ENCODE measurements at regions not wholly inside any gene's neighbourhood (a gene's known extent, or its start where the extent isn't known, plus 50 kb on each side); places are given as distances from the start of the nearest gene placed in this dataset.

DNA sequence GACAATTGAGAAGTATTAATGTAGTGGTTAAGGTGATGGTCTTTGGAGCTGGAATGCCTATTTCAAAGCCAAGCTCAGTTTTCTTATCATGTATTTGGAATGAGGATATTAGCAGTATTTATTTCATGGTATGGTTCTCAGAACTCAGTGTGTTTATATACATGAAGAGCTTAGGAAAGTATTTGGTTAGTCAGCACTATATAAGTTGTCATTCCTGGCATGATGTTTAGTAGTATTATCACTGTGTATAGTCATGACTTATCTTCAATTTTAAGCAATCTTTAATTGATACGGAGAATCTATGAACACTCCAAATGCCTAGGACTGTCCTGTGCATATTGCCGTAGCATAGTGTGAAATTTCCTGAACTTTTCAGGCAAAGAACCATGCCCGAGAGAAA, 501.9 kb upstream of the USP24 start:
- no peaks in the 10 kb centered on the region for H3F3A ChIP-seq (ENCODE audit: low read depth)
- H4K20me1 ChIP-seq (ENCODE audit: insufficient read depth, low read length, poor library complexity, severe bottlenecking), result no peaks in the 10 kb centered on the region
- TF ChIP-seq, protein P1, sequence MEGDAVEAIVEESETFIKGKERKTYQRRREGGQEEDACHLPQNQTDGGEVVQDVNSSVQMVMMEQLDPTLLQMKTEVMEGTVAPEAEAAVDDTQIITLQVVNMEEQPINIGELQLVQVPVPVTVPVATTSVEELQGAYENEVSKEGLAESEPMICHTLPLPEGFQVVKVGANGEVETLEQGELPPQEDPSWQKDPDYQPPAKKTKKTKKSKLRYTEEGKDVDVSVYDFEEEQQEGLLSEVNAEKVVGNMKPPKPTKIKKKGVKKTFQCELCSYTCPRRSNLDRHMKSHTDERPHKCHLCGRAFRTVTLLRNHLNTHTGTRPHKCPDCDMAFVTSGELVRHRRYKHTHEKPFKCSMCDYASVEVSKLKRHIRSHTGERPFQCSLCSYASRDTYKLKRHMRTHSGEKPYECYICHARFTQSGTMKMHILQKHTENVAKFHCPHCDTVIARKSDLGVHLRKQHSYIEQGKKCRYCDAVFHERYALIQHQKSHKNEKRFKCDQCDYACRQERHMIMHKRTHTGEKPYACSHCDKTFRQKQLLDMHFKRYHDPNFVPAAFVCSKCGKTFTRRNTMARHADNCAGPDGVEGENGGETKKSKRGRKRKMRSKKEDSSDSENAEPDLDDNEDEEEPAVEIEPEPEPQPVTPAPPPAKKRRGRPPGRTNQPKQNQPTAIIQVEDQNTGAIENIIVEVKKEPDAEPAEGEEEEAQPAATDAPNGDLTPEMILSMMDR (conservative IDR thresholded peaks at IDR 0.05; ENCODE audit: low read length), result no peak
- no peak for TF ChIP-seq EZH2phosphoT487 (IDR thresholded peaks at IDR 0.05; ENCODE audit: borderline replicate concordance)
- H3K4me3 ChIP-seq (ENCODE audit: low read length, poor library complexity, severe bottlenecking), result no peak overlapping the region
- H3K4me2 ChIP-seq (ENCODE audit: low read depth, low read length, poor library complexity, severe bottlenecking), result no peak overlapping the region
- no peak overlapping the region for H3K9ac ChIP-seq (ENCODE audit: low read depth, low read length, poor library complexity, severe bottlenecking)
- no peaks in the 10 kb centered on the region for H3K4me1 ChIP-seq (ENCODE audit: insufficient read depth, low read length, poor library complexity, severe bottlenecking)
- H3K79me2 ChIP-seq (ENCODE audit: insufficient read depth, low read length), result no peaks in the 10 kb centered on the region
- no peaks in the 10 kb centered on the region for H3K9me3 ChIP-seq (ENCODE audit: insufficient read depth, low read depth, low read length)
- H3K27me3 ChIP-seq (ENCODE audit: insufficient read depth, low read length, poor library complexity, severe bottlenecking), result no peaks in the 10 kb centered on the region
- H3K36me3 ChIP-seq (ENCODE audit: insufficient read depth, low read length), result no peaks in the 10 kb centered on the region
- H3K9me2 ChIP-seq (replicated peaks; ENCODE audit: low read depth, low read length), result no peaks in the 10 kb centered on the region
- H2AFZ ChIP-seq (ENCODE audit: low read length), result no peak overlapping the region

DNA sequence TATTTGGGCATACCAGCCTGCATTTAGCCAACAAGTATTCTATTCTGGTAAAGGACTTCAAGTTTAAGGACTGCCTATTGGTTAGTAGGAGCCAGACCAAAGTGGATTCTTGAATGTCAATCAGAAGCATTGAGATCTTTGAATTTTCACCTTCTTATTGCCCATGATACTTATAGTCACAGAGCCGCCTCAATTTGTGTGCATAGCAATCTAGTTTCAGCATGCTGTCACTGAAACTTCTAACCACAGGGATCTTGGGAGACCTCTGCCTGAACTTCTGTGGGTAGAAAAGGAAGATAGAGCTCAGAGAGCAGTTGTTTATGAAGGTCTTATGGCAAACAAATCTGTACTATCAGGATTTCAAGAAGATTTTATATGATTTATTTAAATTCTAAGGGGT, 501.4 kb upstream of the USP24 start:
- Histone ChIP-seq H3F3A (ENCODE audit: low read depth) (no peaks in the 10 kb centered on the region), H3K4me1 (ENCODE audit: insufficient read depth, low read length, poor library complexity, severe bottlenecking) (no peaks in the 10 kb centered on the region), H3K4me2 (ENCODE audit: low read depth, low read length, poor library complexity, severe bottlenecking) (no peak overlapping the region), H3K27me3 (ENCODE audit: insufficient read depth, low read length, poor library complexity, severe bottlenecking) (no peaks in the 10 kb centered on the region), H3K36me3 (ENCODE audit: insufficient read depth, low read length) (no peaks in the 10 kb centered on the region), H3K4me3 (ENCODE audit: low read length, poor library complexity, severe bottlenecking) (no peak overlapping the region), H4K20me1 (ENCODE audit: insufficient read depth, low read length, poor library complexity, severe bottlenecking) (no peaks in the 10 kb centered on the region), H3K79me2 (ENCODE audit: insufficient read depth, low read length) (no peaks in the 10 kb centered on the region), H3K9ac (ENCODE audit: low read depth, low read length, poor library complexity, severe bottlenecking) (no peak overlapping the region), H3K9me2 (replicated peaks; ENCODE audit: low read depth, low read length) (no peaks in the 10 kb centered on the region), H3K9me3 (ENCODE audit: insufficient read depth, low read depth, low read length) (no peaks in the 10 kb centered on the region), H2AFZ (ENCODE audit: low read length) (no peak overlapping the region)
- TF ChIP-seq, protein P1 (conservative IDR thresholded peaks at IDR 0.05; ENCODE audit: low read length), result no peak
- TF ChIP-seq EZH2phosphoT487 (IDR thresholded peaks at IDR 0.05; ENCODE audit: borderline replicate concordance), result no peak

GRCh38 chr1:55716151-55716550, 501.0 kb upstream of the USP24 start:
- no peak overlapping the region for H3K4me3 ChIP-seq (ENCODE audit: low read length, poor library complexity, severe bottlenecking)
- H3K4me1 ChIP-seq (ENCODE audit: insufficient read depth, low read length, poor library complexity, severe bottlenecking), result no peaks in the 10 kb centered on the region
- H3K27me3 ChIP-seq (ENCODE audit: insufficient read depth, low read length, poor library complexity, severe bottlenecking), result no peaks in the 10 kb centered on the region
- no peaks in the 10 kb centered on the region for H3F3A ChIP-seq (ENCODE audit: low read depth)
- H3K9ac ChIP-seq (ENCODE audit: low read depth, low read length, poor library complexity, severe bottlenecking), result no peak overlapping the region
- no peak for TF ChIP-seq EZH2phosphoT487 (IDR thresholded peaks at IDR 0.05; ENCODE audit: borderline replicate concordance)
- TF ChIP-seq, protein P1 (conservative IDR thresholded peaks at IDR 0.05; ENCODE audit: low read length), result no peak
- H3K9me3 ChIP-seq (ENCODE audit: insufficient read depth, low read depth, low read length), result no peaks in the 10 kb centered on the region
- no peak overlapping the region for H2AFZ ChIP-seq (ENCODE audit: low read length)
- no peaks in the 10 kb centered on the region for H3K36me3 ChIP-seq (ENCODE audit: insufficient read depth, low read length)
- no peaks in the 10 kb centered on the region for H4K20me1 ChIP-seq (ENCODE audit: insufficient read depth, low read length, poor library complexity, severe bottlenecking)
- H3K79me2 ChIP-seq (ENCODE audit: insufficient read depth, low read length), result no peaks in the 10 kb centered on the region
- no peak overlapping the region for H3K4me2 ChIP-seq (ENCODE audit: low read depth, low read length, poor library complexity, severe bottlenecking)
- no peaks in the 10 kb centered on the region for H3K9me2 ChIP-seq (replicated peaks; ENCODE audit: low read depth, low read length)

Measured in Loucy (cell line).